ENCODE measurements at regions not wholly inside any gene's neighbourhood (a gene's known extent, or its start where the extent isn't known, plus 50 kb on each side); places are given as distances from the start of the nearest gene placed in this dataset.

DNA sequence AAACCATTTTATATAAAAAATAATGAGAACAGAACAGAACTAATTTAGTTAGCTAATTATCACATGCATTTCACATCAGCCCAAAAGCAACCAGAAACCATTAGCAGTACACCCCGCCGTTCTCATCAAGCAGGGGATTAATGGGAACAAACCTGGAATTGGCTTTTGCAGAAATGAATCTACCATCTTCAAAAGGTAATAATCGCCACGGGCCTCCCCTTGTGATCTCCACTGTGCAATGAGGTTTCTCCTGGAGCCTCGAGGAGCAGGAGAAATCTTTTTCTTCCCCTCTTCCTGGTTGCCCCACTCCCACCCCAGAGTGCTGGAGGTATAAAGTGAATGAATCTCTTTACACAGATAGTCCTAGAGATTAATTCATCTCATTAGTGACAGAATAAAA is 1003.5 kb downstream of the AGBL1 start:
- DNase-seq (no peak), ATAC-seq (ENCODE audit: low read depth) (no peak)
- ChIA-PET POLR2A (ENCODE audit: unreplicated experiment) (no interaction called here), CTCF (no interaction called here)
- in situ Hi-C loops (cut with MboI; ENCODE audit: low sequenced_read_pairs) (no loop called here), intact Hi-C loops (cut with micrococcal nuclease) (no loop called here), dilution Hi-C loops (cut with HindIII; ENCODE audit: low sequenced_read_pairs, unreplicated experiment) (no loop called here)
- H3K27me3 ChIP-seq (ENCODE audit: control insufficient read depth, insufficient read depth, low read length): no peaks in the 10 kb centered on the region
- TF ChIP-seq CHD1 (IDR thresholded peaks at IDR 0.05; ENCODE audit: low read depth, low read length) (no peak), MAZ (IDR thresholded peaks at IDR 0.05; ENCODE audit: borderline replicate concordance, low read depth, low read length) (no peak), MXI1 (IDR thresholded peaks at IDR 0.05; ENCODE audit: borderline replicate concordance, low read depth, low read length) (no peak), FOS (IDR thresholded peaks at IDR 0.05; ENCODE audit: low read depth, low read length) (no peak), BHLHE40 (IDR thresholded peaks at IDR 0.05; ENCODE audit: low read depth, low read length) (no peak), POLR2A (IDR thresholded peaks at IDR 0.05; ENCODE audit: low read depth, low read length) (no peak), RFX5 (IDR thresholded peaks at IDR 0.05; ENCODE audit: low read depth, low read length) (no peak), RCOR1 (IDR thresholded peaks at IDR 0.05; ENCODE audit: insufficient replicate concordance, low read length) (no peak), NFE2L2 (IDR thresholded peaks at IDR 0.05; ENCODE audit: low read depth, low read length) (no peak), CEBPB (IDR thresholded peaks at IDR 0.05; ENCODE audit: low read depth, low read length) (no peak), SMC3 (IDR thresholded peaks at IDR 0.05; ENCODE audit: low read depth, low read length) (no peak), MAFK (IDR thresholded peaks at IDR 0.05; ENCODE audit: low read depth, low read length) (no peak), RAD21 (IDR thresholded peaks at IDR 0.05; ENCODE audit: low read length) (no peak)
- TF ChIP-seq, protein P1, sequence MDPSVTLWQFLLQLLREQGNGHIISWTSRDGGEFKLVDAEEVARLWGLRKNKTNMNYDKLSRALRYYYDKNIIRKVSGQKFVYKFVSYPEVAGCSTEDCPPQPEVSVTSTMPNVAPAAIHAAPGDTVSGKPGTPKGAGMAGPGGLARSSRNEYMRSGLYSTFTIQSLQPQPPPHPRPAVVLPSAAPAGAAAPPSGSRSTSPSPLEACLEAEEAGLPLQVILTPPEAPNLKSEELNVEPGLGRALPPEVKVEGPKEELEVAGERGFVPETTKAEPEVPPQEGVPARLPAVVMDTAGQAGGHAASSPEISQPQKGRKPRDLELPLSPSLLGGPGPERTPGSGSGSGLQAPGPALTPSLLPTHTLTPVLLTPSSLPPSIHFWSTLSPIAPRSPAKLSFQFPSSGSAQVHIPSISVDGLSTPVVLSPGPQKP (IDR thresholded peaks at IDR 0.05; ENCODE audit: borderline replicate concordance, low read depth, low read length): no peak
- TF ChIP-seq, protein P2, sequence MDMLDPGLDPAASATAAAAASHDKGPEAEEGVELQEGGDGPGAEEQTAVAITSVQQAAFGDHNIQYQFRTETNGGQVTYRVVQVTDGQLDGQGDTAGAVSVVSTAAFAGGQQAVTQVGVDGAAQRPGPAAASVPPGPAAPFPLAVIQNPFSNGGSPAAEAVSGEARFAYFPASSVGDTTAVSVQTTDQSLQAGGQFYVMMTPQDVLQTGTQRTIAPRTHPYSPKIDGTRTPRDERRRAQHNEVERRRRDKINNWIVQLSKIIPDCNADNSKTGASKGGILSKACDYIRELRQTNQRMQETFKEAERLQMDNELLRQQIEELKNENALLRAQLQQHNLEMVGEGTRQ (IDR thresholded peaks at IDR 0.05; ENCODE audit: low read depth, low read length): no peak
- H3K23ac ChIP-seq (ENCODE audit: low read depth, low read length): no peak overlapping the region
- no peaks in the 10 kb centered on the region for H3K9me1 ChIP-seq (ENCODE audit: insufficient read depth, low read length)
- H3K18ac ChIP-seq (ENCODE audit: low read depth, low read length): no peak overlapping the region
- no peaks in the 10 kb centered on the region for H4K20me1 ChIP-seq (ENCODE audit: insufficient read depth, low read length)
- H3K9me3 ChIP-seq (ENCODE audit: control insufficient read depth, insufficient read depth, low read length): peaks cover 17% of the 10 kb centered on the region
- H3K4ac ChIP-seq (ENCODE audit: low read depth, low read length): no peak overlapping the region
- no peak overlapping the region for H2AFZ ChIP-seq (replicated peaks; ENCODE audit: low read length, poor library complexity)
- H3K9ac ChIP-seq (ENCODE audit: low read depth, low read length): no peak overlapping the region
- H4K91ac ChIP-seq (ENCODE audit: insufficient read depth, low read depth, low read length): no peak overlapping the region
- H3K4me1 ChIP-seq (ENCODE audit: control insufficient read depth, insufficient read depth, low read length): no peaks in the 10 kb centered on the region
- WGBS, 2 experiments (ENCODE audit: extremely low coverage in 2 of 2, insufficient read length in 1 of 2): no CpG with 5 or more reads among the region's 5 CpGs
- no peak overlapping the region for H2AK5ac ChIP-seq (ENCODE audit: low read depth, low read length)
- no peak overlapping the region for H2AK9ac ChIP-seq (replicated peaks; ENCODE audit: low read depth, low read length, poor library complexity)
- no peak overlapping the region for H2BK15ac ChIP-seq (ENCODE audit: low read depth, low read length)
- H4K8ac ChIP-seq (ENCODE audit: low read depth in 2 of 2, low read length in 2 of 2): no peak overlapping the region
- H3K4me3 ChIP-seq (ENCODE audit: insufficient read depth, low read depth, low read length): no peak overlapping the region
- H3K4me2 ChIP-seq (ENCODE audit: low read depth, low read length): no peak overlapping the region
- no peak overlapping the region for H2BK20ac ChIP-seq (ENCODE audit: low read depth, low read length)
- no peak overlapping the region for H3K14ac ChIP-seq (replicated peaks; ENCODE audit: low read depth, low read length)
- H2BK120ac ChIP-seq (ENCODE audit: low read depth, low read length): no peak overlapping the region
- no peak overlapping the region for H2BK5ac ChIP-seq (ENCODE audit: low read depth, low read length, poor library complexity, severe bottlenecking)
- no peak overlapping the region for H3K27ac ChIP-seq (ENCODE audit: insufficient read depth, low read length)
- H3K79me1 ChIP-seq (ENCODE audit: low read depth in 1 of 2, low read length in 2 of 2): no peaks in the 10 kb centered on the region
- no peak overlapping the region for H3K56ac ChIP-seq (ENCODE audit: extremely low read depth, insufficient read depth, low read length)
- H4K5ac ChIP-seq (ENCODE audit: low read depth, low read length): no peak overlapping the region
- H3K36me3 ChIP-seq (ENCODE audit: control insufficient read depth, insufficient read depth, low read length): no peaks in the 10 kb centered on the region
- BruUV-seq (replicated peaks): no TSS peak
